ENCODE measurements at regions not wholly inside any gene's neighbourhood (a gene's known extent, or its start where the extent isn't known, plus 50 kb on each side); places are given as distances from the start of the nearest gene placed in this dataset.

DNA sequence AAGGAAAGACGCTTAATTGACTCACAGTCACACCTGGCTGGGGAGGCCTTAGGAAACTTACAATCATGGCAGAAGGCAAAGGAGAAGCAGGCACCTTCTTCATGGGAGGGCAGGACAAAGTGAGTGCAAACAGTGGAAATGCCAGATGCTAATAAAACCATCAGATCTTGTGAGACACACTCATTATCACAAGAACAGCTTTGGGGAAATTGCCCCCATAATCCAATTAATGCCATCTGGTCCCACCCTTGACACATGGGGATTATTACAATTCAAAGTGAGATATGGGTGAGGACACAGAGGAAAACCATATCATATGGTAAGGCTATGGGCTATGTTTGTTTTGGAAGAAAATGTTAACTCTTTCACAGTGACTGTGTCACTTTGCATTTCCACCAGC lies 1272.5 kb upstream of the CELF2 start:
- Histone ChIP-seq H3K36me3 (replicated peaks) (no peaks in the 10 kb centered on the region), H3K4me1 (no peaks in the 10 kb centered on the region), H3K9me3 (no peaks in the 10 kb centered on the region), H3K4me3 (no peak overlapping the region), H3K27me3 (ENCODE audit: low read depth) (no peaks in the 10 kb centered on the region)
- in situ Hi-C loops (cut with MboI; ENCODE audit: low sequenced_read_pairs) = no loop called here
- no peak for DNase-seq (ENCODE audit: low spot score in 2 of 2)

DNA sequence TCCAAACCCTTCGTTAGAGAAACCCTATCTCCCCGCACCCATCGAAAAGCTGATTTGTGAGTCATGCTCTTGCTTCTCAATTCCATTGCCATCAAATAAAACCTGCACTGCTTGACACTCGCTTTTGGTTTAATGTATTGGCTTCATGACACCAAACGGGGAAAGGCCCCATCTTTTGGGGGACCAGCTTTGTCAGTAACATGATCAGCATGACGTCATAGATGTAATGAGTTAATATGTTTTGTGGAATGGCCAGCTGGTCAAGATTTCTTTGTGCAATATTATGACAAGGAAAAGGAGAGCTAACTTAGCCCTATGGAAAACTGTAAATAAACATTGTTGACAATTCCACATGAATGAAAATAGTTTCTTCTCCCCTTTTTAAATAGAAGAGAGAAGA lies 1260.5 kb upstream of the CELF2 start:
- no peaks in the 10 kb centered on the region for H3K27me3 ChIP-seq (ENCODE audit: low read depth)
- DNase-seq (ENCODE audit: low spot score in 2 of 2) = no peak
- in situ Hi-C loops (cut with MboI; ENCODE audit: low sequenced_read_pairs) = no loop called here
- H3K9me3 ChIP-seq = no peaks in the 10 kb centered on the region
- no peaks in the 10 kb centered on the region for H3K36me3 ChIP-seq (replicated peaks)
- H3K4me3 ChIP-seq = no peak overlapping the region
- no peaks in the 10 kb centered on the region for H3K4me1 ChIP-seq

DNA sequence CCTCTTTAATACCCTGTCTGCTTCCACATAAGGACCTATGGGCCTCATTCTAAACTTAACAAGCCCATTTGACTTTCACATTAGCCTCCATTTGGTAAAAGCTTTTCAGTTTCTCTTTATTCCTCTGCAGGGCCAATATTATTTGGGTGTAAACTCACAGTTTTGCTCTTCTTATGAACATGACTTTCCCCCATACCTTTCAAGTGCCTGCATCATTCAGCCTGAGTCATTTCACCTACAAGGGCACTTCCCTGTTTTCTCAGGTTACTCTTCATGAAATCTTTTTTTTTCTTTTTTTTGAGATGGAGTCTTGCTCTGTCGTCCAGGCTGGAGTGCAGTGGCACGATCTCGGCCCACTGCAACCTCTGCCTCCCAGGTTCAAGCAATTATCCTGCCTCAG lies 1258.1 kb upstream of the CELF2 start:
- no peaks in the 10 kb centered on the region for H3K36me3 ChIP-seq (replicated peaks)
- no peaks in the 10 kb centered on the region for H3K27me3 ChIP-seq (ENCODE audit: low read depth)
- no peak for DNase-seq (ENCODE audit: low spot score in 2 of 2)
- in situ Hi-C loops (cut with MboI; ENCODE audit: low sequenced_read_pairs) = no loop called here
- H3K4me3 ChIP-seq = no peak overlapping the region
- H3K4me1 ChIP-seq = no peaks in the 10 kb centered on the region
- no peaks in the 10 kb centered on the region for H3K9me3 ChIP-seq

DNA sequence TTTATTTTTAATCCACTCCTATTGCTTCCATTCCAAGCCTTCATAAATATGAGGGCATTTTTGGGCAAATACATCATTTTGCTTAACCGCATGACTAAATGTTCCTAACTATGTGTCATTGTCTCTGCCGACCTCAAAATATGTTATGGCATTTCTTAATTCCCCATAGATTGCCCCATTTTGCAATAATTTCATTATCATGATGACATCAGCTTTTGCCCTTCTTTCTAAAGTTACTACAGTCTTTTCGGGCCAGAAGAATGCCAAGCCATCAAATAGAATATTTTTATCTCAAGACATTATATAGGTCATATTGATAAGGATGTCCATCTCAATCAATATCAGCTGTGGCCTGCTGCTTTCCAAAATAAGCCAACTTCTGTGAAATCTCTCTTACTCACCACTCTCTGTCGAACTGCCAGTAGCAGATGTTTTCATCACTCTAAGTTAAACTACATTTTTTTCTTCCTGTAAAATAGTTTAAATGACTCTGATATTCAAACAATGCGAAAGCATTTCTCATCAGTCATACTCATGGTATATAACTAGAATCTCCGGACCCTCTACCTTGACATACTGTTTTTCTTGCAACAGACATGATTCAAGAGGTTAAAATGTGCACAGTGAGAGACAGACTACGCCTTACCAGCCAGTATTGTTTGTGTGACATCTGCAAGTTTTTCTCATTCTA lies 1254.6 kb upstream of the CELF2 start:
- H3K4me1 ChIP-seq = no peaks in the 10 kb centered on the region

DNA sequence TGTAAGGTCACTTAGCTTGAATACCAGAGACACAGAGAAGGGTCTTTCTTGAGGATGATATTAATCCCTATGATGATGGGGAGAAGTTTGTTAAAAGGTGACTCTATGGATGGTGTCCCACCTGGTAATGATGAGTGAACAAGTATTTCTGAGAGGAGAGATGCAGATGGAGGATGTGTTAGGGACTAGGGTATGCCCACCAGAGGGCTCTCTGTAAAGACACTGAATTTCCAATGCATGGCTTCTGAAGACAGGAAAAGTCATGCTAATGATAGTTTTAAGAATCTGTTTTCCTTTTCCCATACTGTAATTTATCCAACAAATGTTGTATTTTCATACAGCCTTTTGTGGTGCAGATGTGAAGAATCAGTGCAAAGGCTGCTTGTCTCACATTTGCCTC lies 1250.9 kb upstream of the CELF2 start:
- Histone ChIP-seq H3K4me1 (no peaks in the 10 kb centered on the region), H3K9me3 (no peaks in the 10 kb centered on the region), H3K4me3 (no peak overlapping the region), H3K27me3 (ENCODE audit: low read depth) (no peaks in the 10 kb centered on the region), H3K36me3 (replicated peaks) (no peaks in the 10 kb centered on the region)
- DNase-seq (ENCODE audit: low spot score in 2 of 2) = no peak
- in situ Hi-C loops (cut with MboI; ENCODE audit: low sequenced_read_pairs) = no loop called here

More for the DNA sequence above, 1254.6 kb upstream of the CELF2 start:
- in situ Hi-C loops (cut with MboI; ENCODE audit: low sequenced_read_pairs) = no loop called here
- DNase-seq (ENCODE audit: low spot score in 2 of 2) = no peak
- Histone ChIP-seq H3K36me3 (replicated peaks) (no peaks in the 10 kb centered on the region), H3K9me3 (no peaks in the 10 kb centered on the region), H3K4me3 (no peak overlapping the region), H3K27me3 (ENCODE audit: low read depth) (no peaks in the 10 kb centered on the region)

DNA sequence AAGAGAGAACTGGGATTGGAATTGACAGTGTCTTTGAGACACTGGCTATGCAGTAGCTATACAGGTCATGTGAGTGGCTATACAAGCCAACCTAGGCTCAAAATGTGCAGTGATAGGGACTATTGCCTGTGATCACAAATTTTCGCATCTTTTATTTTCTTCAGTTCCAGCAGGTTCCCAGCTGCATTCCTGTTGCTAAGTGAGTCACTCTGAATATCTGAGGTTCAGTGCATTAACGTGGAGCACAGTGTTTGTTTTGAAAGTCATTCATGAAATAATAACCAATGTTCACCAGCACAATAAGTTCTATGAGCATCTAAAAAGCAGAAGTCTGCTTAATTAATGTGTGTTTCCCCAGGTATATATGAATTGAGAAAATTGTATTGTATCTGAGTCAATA lies 1236.0 kb upstream of the CELF2 start:
- no peaks in the 10 kb centered on the region for H3K27me3 ChIP-seq (ENCODE audit: low read depth)
- no peaks in the 10 kb centered on the region for H3K36me3 ChIP-seq (replicated peaks)
- no peak overlapping the region for H3K4me3 ChIP-seq
- in situ Hi-C loops (cut with MboI; ENCODE audit: low sequenced_read_pairs) = no loop called here
- H3K4me1 ChIP-seq = no peaks in the 10 kb centered on the region
- no peaks in the 10 kb centered on the region for H3K9me3 ChIP-seq
- no peak for DNase-seq (ENCODE audit: low spot score in 2 of 2)

DNA sequence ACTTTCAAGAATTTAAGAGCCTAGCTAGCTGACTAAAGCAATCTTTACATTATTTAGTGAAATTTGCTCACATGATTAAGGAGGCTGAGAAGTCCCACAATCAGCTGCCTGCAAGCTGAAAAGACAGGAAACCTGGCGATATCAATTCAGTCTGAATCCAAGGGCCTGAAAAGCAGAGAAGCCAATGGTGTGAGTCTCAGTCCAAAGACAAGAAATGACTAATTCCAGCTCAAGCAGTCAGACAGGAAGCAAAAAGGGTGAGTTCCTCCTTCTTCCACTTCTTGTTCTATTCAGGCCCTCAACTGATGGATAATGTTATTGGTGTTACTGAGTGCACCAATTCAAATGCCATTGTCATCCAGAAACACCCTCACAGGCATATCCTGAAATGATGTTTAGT lies 1231.6 kb upstream of the CELF2 start:
- H3K36me3 ChIP-seq (replicated peaks) = no peaks in the 10 kb centered on the region
- H3K4me3 ChIP-seq = no peak overlapping the region
- H3K4me1 ChIP-seq = no peaks in the 10 kb centered on the region
- no peaks in the 10 kb centered on the region for H3K9me3 ChIP-seq
- DNase-seq (ENCODE audit: low spot score in 2 of 2) = no peak
- no peaks in the 10 kb centered on the region for H3K27me3 ChIP-seq (ENCODE audit: low read depth)
- in situ Hi-C loops (cut with MboI; ENCODE audit: low sequenced_read_pairs) = no loop called here

DNA sequence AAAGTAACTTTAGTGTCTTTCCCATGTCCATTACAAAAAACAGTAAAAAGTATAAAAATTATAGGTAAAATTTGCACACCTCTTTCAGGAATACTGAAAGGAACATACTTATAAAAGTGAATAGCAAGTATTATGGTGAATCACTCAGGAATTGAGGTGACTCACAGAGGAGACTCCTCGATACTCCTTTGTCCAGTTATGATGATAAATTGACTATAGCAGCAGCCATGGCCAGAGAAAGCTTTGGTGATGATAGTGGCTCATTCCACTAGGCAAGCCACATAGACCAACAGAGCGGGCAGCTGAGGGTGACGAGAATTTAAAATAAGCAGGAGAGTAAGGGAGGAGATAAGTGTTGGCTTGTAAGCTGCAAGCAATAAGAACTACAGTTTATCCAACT lies 1231.1 kb upstream of the CELF2 start:
- Histone ChIP-seq H3K27me3 (ENCODE audit: low read depth) (no peaks in the 10 kb centered on the region), H3K9me3 (no peaks in the 10 kb centered on the region), H3K4me3 (no peak overlapping the region), H3K36me3 (replicated peaks) (no peaks in the 10 kb centered on the region), H3K4me1 (no peaks in the 10 kb centered on the region)
- in situ Hi-C loops (cut with MboI; ENCODE audit: low sequenced_read_pairs) = no loop called here
- DNase-seq (ENCODE audit: low spot score in 2 of 2) = no peak

DNA sequence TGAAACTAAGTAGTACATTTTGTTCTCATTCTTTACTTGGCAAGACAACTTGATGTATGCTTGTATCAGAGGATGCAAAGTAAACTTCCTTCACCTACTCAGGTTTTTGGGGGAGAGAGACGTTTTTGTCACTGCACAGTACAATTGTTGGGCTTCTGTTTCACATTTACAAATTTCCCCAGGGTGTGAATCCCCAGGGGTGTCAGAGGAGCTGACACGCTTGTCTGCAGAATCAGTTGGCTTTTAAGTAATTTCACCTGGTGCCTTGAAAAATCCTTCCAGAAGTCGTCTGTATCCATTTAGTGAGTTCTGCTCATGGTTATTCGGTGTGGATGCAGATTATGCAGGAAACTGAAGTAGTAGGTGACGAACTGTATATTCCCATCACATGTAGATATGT lies 1227.7 kb upstream of the CELF2 start:
- in situ Hi-C loops (cut with MboI; ENCODE audit: low sequenced_read_pairs) = no loop called here

DNA sequence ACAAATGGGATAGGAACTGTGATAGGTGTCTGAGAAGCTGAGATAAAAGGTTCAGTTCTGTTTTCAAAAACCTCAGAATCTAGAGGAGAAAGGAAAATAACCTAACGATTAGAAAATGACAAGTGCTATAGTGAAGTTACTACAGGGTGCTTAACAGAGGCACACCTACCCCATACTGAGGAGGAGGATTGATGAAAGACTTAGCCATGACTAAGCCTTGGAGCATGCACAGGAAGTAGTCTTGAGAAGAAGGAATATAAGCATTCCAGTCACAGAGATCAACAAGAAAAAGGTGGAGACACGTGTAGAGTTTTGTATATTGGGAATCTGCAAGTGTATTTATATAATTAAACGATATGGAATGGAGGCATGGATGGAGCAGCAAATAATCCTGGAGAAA lies 1225.5 kb upstream of the CELF2 start:
- in situ Hi-C loops (cut with MboI; ENCODE audit: low sequenced_read_pairs) = no loop called here
- Histone ChIP-seq H3K4me3 (no peak overlapping the region), H3K36me3 (replicated peaks) (no peaks in the 10 kb centered on the region), H3K9me3 (no peaks in the 10 kb centered on the region), H3K27me3 (ENCODE audit: low read depth) (no peaks in the 10 kb centered on the region), H3K4me1 (no peaks in the 10 kb centered on the region)
- DNase-seq (ENCODE audit: low spot score in 2 of 2) = no peak

More for the DNA sequence above, 1227.7 kb upstream of the CELF2 start:
- Histone ChIP-seq H3K9me3 (no peaks in the 10 kb centered on the region), H3K27me3 (ENCODE audit: low read depth) (no peaks in the 10 kb centered on the region), H3K4me3 (no peak overlapping the region), H3K4me1 (no peaks in the 10 kb centered on the region), H3K36me3 (replicated peaks) (no peaks in the 10 kb centered on the region)
- no peak for DNase-seq (ENCODE audit: low spot score in 2 of 2)

DNA sequence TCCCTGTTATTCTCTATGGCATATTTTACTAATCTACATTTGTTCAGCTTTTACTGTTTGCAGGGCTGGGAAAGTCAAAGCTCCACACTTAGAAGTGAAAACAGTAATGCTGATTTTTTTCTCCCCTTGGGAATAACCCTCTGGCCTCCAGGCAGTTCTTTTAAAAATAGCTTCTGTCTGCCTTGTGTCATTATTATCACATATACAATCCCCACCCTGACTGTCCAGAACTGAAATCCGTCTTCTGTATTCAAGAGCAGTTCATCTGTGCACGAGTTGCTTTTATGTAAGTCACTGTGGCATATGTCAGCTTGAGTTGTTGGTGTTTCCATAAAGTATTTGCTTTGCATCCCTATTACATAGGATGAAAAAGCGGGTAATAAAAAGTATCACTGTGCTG lies 1221.1 kb upstream of the CELF2 start:
- no peak overlapping the region for H3K4me3 ChIP-seq
- no peak for DNase-seq (ENCODE audit: low spot score in 2 of 2)
- no peaks in the 10 kb centered on the region for H3K27me3 ChIP-seq (ENCODE audit: low read depth)
- H3K36me3 ChIP-seq (replicated peaks) = no peaks in the 10 kb centered on the region
- no peaks in the 10 kb centered on the region for H3K9me3 ChIP-seq
- no peaks in the 10 kb centered on the region for H3K4me1 ChIP-seq
- in situ Hi-C loops (cut with MboI; ENCODE audit: low sequenced_read_pairs) = no loop called here

DNA sequence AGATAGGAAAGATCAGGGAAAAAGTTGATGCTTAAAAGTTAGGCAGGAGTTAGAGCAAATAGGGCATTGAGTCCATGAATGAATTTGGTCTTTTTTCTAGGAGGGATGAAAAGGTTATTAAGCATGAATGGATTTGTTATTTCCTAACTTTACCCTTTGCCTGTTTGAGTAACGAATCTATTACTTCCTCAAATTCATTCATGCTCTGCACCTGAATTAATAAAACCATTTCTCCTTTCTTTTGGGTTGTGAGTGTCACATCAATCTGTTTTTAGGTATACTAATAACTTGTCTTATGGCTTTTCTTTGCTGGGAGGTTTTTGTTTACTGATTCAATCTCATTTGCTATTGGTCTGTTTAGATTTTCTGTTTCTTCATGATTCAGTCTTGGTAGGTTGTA lies 1217.7 kb upstream of the CELF2 start:
- in situ Hi-C loops (cut with MboI; ENCODE audit: low sequenced_read_pairs) = no loop called here
- no peaks in the 10 kb centered on the region for H3K36me3 ChIP-seq (replicated peaks)

DNA sequence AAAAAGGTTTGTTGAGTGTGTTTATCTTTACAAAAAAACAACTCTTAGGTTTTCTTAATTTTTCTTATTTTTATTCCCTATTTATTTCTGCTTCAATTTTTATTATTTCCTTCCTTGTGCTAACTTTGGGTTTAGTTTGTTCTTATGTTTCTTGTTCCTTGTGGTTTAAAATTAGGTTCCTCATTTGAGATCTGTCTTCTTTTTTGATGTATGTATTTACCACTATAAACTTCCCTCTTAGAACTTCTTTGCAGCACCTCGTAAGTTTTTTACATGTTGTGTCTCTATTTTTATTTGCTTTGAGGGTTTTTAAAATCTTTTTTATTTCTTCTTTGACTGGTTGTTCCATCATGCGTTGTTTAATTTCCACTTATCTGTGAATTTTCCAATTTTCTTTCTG lies 1217.1 kb upstream of the CELF2 start:
- Histone ChIP-seq H3K9me3 (no peaks in the 10 kb centered on the region), H3K4me3 (no peak overlapping the region), H3K36me3 (replicated peaks) (no peaks in the 10 kb centered on the region), H3K4me1 (no peaks in the 10 kb centered on the region), H3K27me3 (ENCODE audit: low read depth) (no peaks in the 10 kb centered on the region)
- in situ Hi-C loops (cut with MboI; ENCODE audit: low sequenced_read_pairs) = no loop called here
- no peak for DNase-seq (ENCODE audit: low spot score in 2 of 2)

More for the DNA sequence above, 1217.7 kb upstream of the CELF2 start:
- no peak overlapping the region for H3K4me3 ChIP-seq
- no peaks in the 10 kb centered on the region for H3K4me1 ChIP-seq
- DNase-seq (ENCODE audit: low spot score in 2 of 2) = no peak
- H3K9me3 ChIP-seq = no peaks in the 10 kb centered on the region
- H3K27me3 ChIP-seq (ENCODE audit: low read depth) = no peaks in the 10 kb centered on the region

DNA sequence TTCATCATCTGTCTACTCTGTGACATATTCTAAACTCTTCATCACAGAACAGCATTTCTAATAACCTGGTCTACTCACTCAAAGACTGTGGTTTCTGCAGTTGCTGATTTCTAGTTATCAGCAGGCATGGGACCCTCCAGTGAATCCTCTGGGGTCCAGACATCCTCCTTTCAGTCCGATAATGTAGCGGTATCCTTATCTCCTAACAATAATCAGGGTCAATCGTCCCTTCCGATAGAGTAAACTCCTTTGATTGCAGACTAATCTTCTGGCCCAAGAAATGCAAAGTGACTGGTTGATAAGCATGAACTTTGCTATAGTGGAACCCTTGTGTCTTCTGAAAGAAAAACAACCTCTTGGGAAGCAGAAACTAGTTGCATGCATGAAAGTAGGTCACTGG lies 1209.8 kb upstream of the CELF2 start:
- in situ Hi-C loops (cut with MboI; ENCODE audit: low sequenced_read_pairs) = no loop called here
- Histone ChIP-seq H3K9me3 (no peaks in the 10 kb centered on the region), H3K4me1 (no peaks in the 10 kb centered on the region), H3K4me3 (no peak overlapping the region), H3K27me3 (ENCODE audit: low read depth) (no peaks in the 10 kb centered on the region), H3K36me3 (replicated peaks) (no peaks in the 10 kb centered on the region)
- no peak for DNase-seq (ENCODE audit: low spot score in 2 of 2)

DNA sequence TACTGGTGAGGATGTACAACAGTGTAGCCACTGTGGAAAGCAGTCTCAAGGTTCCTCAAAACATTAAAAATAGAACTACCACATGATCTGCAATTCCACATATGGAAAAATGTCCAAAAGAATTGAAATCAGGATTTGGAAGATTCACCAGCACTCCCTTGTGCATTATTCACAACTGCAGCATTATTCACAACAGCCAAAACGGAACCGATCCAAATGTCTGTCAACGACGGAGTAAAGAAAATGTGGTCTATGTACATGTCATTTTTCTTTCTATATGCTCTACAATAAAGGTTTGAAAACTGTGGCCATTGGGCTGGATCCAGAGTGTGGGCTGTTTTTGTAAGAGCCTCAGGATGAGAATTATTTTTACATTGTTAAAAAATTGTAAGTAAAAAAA lies 1206.1 kb upstream of the CELF2 start:
- no peaks in the 10 kb centered on the region for H3K27me3 ChIP-seq (ENCODE audit: low read depth)
- DNase-seq (ENCODE audit: low spot score in 2 of 2) = no peak
- H3K36me3 ChIP-seq (replicated peaks) = no peaks in the 10 kb centered on the region
- in situ Hi-C loops (cut with MboI; ENCODE audit: low sequenced_read_pairs) = no loop called here
- H3K4me1 ChIP-seq = no peaks in the 10 kb centered on the region
- H3K4me3 ChIP-seq = no peak overlapping the region
- H3K9me3 ChIP-seq = no peaks in the 10 kb centered on the region

Measured in HAP-1 (cell line).